PC-3 (cell line): ENCODE measurements at regions not wholly inside any gene's neighbourhood (a gene's known extent, or its start where the extent isn't known, plus 50 kb on each side); places are given as distances from the start of the nearest gene placed in this dataset.
A peak's percentile ranks its signal among the peaks of the same experiment; 100 is the strongest.

Experiments
- ATAC-seq: fragments of 200-7000 bp; cut with Tn5 transposase; 2 replicates; pipeline ENCODE4 v1.9.1; 2020; ENCODE audit warnings: mild to moderate bottlenecking, moderate library complexity
- BruUV-seq: library from RNA; stranded (reverse); fragments of 400-500 nt; replicated peaks from 2 replicates; lab custom pipeline; 2021; lab: Mats Ljungman, UMichigan
- CTCF ChIA-PET: fragments of 300-600 bp; sonication (Branson Sonifier 250); formaldehyde crosslinking; loops from one replicate; lab custom pipeline; 2022; ENCODE audit warnings: antibody characterized with exemption; lab: Charles Lee
- POLR2A ChIA-PET: fragments of 300-600 bp; sonication (Branson Sonifier 250); formaldehyde crosslinking; loops from one replicate; lab custom pipeline; 2022; ENCODE audit warnings: antibody characterized with exemption; ENCODE audit not compliant: unreplicated experiment; lab: Charles Lee
- DNase-seq: peaks from one replicate; pipeline ENCODE4 v3.0.0-alpha.2; 2015
- H2AFZ ChIP-seq: fragments of 300-600 bp; sonication (generic); 2 replicates; pipeline ENCODE4 v1.6.0; 2016; ENCODE audit warnings: antibody characterized with exemption, low read length
- H3F3A ChIP-seq: fragments of 300-600 bp; sonication (generic); one replicate; pipeline ENCODE4 v1.6.0; 2017; ENCODE audit warnings: antibody characterized with exemption, low read length, control low read depth, mild to moderate bottlenecking; ENCODE audit not compliant: unreplicated experiment
- H3K27ac ChIP-seq: fragments of 300-600 bp; sonication (generic); 2 replicates; pipeline ENCODE4 v1.5.1; 2016; ENCODE audit warnings: mild to moderate bottlenecking, low read length
- H3K27me3 ChIP-seq: fragments of 300-600 bp; sonication (generic); 2 replicates; pipeline ENCODE4 v1.6.1; 2016; ENCODE audit warnings: low read length, mixed read lengths
- H3K36me3 ChIP-seq: fragments of 300-600 bp; sonication (generic); 2 replicates; pipeline ENCODE4 v1.6.1; 2016; ENCODE audit warnings: low read depth, mixed run types, low read length, mixed read lengths
- H3K4me1 ChIP-seq: fragments of 300-600 bp; sonication (generic); 2 replicates; pipeline ENCODE4 v1.5.1; 2016; ENCODE audit warnings: low read length; ENCODE audit not compliant: insufficient read depth
- H3K4me2 ChIP-seq: fragments of 300-600 bp; sonication (generic); 2 replicates; pipeline ENCODE4 v1.6.0; 2016; ENCODE audit warnings: low read length
- H3K4me3 ChIP-seq: fragments of 300-600 bp; sonication (generic); 2 replicates; pipeline ENCODE4 v1.5.1; 2016; ENCODE audit warnings: mild to moderate bottlenecking, low read length, mixed read lengths
- H3K79me2 ChIP-seq: fragments of 300-600 bp; sonication (generic); 2 replicates; pipeline ENCODE4 v1.6.1; 2017; ENCODE audit warnings: low read length, mixed read lengths
- H3K9ac ChIP-seq: fragments of 300-600 bp; sonication (generic); 2 replicates; pipeline ENCODE4 v1.6.0; 2016; ENCODE audit warnings: mild to moderate bottlenecking, low read length
- H3K9me2 ChIP-seq: fragments of 300-600 bp; sonication (generic); replicated peaks from 2 replicates; pipeline ENCODE4 v1.6.1; 2016; ENCODE audit warnings: mixed run types, low read length, mixed read lengths
- H3K9me3 ChIP-seq: fragments of 300-600 bp; sonication (generic); 2 replicates; pipeline ENCODE4 v1.6.1; 2016; ENCODE audit warnings: low read length, mixed read lengths
- H4K20me1 ChIP-seq: fragments of 300-600 bp; sonication (generic); 2 replicates; pipeline ENCODE4 v1.6.1; 2016; ENCODE audit warnings: low read length, mixed read lengths
- CTCF ChIP-seq: fragments of 300-600 bp; sonication (generic); conservative IDR thresholded peaks from 2 replicates; pipeline ENCODE4 v1.5.1; 2017; ENCODE audit warnings: antibody characterized with exemption, low read depth, mild to moderate bottlenecking, low read length
- EZH2 ChIP-seq: fragments of 300-600 bp; sonication (generic); IDR thresholded peaks from one replicate; pipeline ENCODE4 v1.6.1; 2017; ENCODE audit warnings: antibody characterized with exemption, mild to moderate bottlenecking, low read length; ENCODE audit not compliant: unreplicated experiment
- EZH2phosphoT487 ChIP-seq: fragments of 300-600 bp; sonication (generic); IDR thresholded peaks from 2 replicates; pipeline ENCODE4 v1.6.1; 2018; ENCODE audit warnings: mild to moderate bottlenecking, antibody characterized with exemption, low read length, borderline replicate concordance
- intact Hi-C: fragments of 100-400 bp; cut with micrococcal nuclease; formaldehyde crosslinking; loops from 2 replicates; pipeline ENCODE4 v1.9.0; 2023

- BruUV-seq = no TSS peak
- DNase-seq (no peak), ATAC-seq (no peak)
- Histone ChIP-seq H2AFZ (no peak overlapping the region), H3K9me2 (no peaks in the 10 kb centered on the region), H3K36me3 (no peaks in the 10 kb centered on the region), H3K4me1 (no peaks in the 10 kb centered on the region), H3K27me3 (peaks cover 28% of the 10 kb centered on the region), H3K9me3 (no peaks in the 10 kb centered on the region), H3K4me3 (no peak overlapping the region), H3F3A (no peaks in the 10 kb centered on the region), H3K4me2 (no peak overlapping the region), H3K9ac (no peak overlapping the region), H3K27ac (no peak overlapping the region), H3K79me2 (no peaks in the 10 kb centered on the region), H4K20me1 (no peaks in the 10 kb centered on the region)
- intact Hi-C loops = no loop called here
- ChIA-PET POLR2A (no interaction called here), CTCF (no interaction called here)
- no peak for TF ChIP-seq CTCF
- TF ChIP-seq EZH2 = no peak
- no peak for TF ChIP-seq EZH2phosphoT487
Observed at GRCh38 chr5:163687414-163687813, 182.0 kb downstream of the MAT2B start.

GRCh38 chr5:163692091-163692490 is 186.7 kb downstream of the MAT2B start:
- intact Hi-C loops = loop anchor here (10.0 kb wide), 1 partner anchor 783 kb away; no protein-coding TSS in a partner anchor
- H3K4me3 ChIP-seq = no peak overlapping the region
- H3K36me3 ChIP-seq = no peaks in the 10 kb centered on the region
- BruUV-seq = no TSS peak
- H3F3A ChIP-seq = no peaks in the 10 kb centered on the region
- no peaks in the 10 kb centered on the region for H3K79me2 ChIP-seq
- H3K9me3 ChIP-seq = no peaks in the 10 kb centered on the region
- H3K4me1 ChIP-seq = no peaks in the 10 kb centered on the region
- H3K9me2 ChIP-seq = no peaks in the 10 kb centered on the region
- TF ChIP-seq EZH2phosphoT487 (no peak), CTCF (no peak), EZH2 (no peak)
- H4K20me1 ChIP-seq = no peaks in the 10 kb centered on the region
- peaks cover 28% of the 10 kb centered on the region for H3K27me3 ChIP-seq
- no peak for ATAC-seq
- no peak overlapping the region for H3K9ac ChIP-seq
- no peak overlapping the region for H3K27ac ChIP-seq
- no peak overlapping the region for H2AFZ ChIP-seq
- POLR2A ChIA-PET = no interaction called here
- DNase-seq = no peak
- no peak overlapping the region for H3K4me2 ChIP-seq
- CTCF ChIA-PET = no interaction called here

- H3K9me2 ChIP-seq = no peaks in the 10 kb centered on the region
- H3K9ac ChIP-seq = no peak overlapping the region
- ChIA-PET CTCF (interaction anchor here (0.6 kb wide), 1 partner anchor 805 kb away, joined by 3 read pairs; no protein-coding TSS in a partner anchor), POLR2A (no interaction called here)
- DNase-seq = peak; percentile 64
- H3K4me1 ChIP-seq = no peaks in the 10 kb centered on the region
- no peak overlapping the region for H3K4me2 ChIP-seq
- H3K27ac ChIP-seq = no peak overlapping the region
- peak; percentile 95 for ATAC-seq
- TF ChIP-seq CTCF (peak; percentile 74), EZH2phosphoT487 (no peak)
- no peaks in the 10 kb centered on the region for H3F3A ChIP-seq
- H3K9me3 ChIP-seq = no peaks in the 10 kb centered on the region
- intact Hi-C loops = loop anchor here (1.0 to 10.0 kb wide), 4 partner anchors 127 to 808 kb away; no protein-coding TSS in a partner anchor
- no peaks in the 10 kb centered on the region for H4K20me1 ChIP-seq
- no peak overlapping the region for H2AFZ ChIP-seq
- no peaks in the 10 kb centered on the region for H3K36me3 ChIP-seq
- no TSS peak for BruUV-seq
- H3K79me2 ChIP-seq = no peaks in the 10 kb centered on the region
- H3K27me3 ChIP-seq = 0 out of 2 replicates have a peak, but pooled peaks cover 7% of the 10 kb centered on the region
- no peak overlapping the region for H3K4me3 ChIP-seq
Observed at GRCh38 chr5:163695830-163696578, 190.6 kb downstream of the MAT2B start.
